Esophagus muscularis mucosa (tissue), 4 donors: ENCODE measurements at regions not wholly inside any gene's neighbourhood (a gene's known extent, or its start where the extent isn't known, plus 50 kb on each side); places are given as distances from the start of the nearest gene placed in this dataset.

ENCODE experiments used
- DNase-seq: peaks from one replicate; pipeline ENCODE4 v3.0.0-alpha.2; 2017; ENCODE audit errors: extremely low spot score
- H3K27ac ChIP-seq, 4 donors: fragments of 200-600 bp; sonication (generic); replicated peaks in 1 of 4; 1 replicate in 3 of 4; 2 replicates in 1 of 4; pipeline ENCODE4 v1.5.1; 2016 to 2019; ENCODE audit warnings: mild to moderate bottlenecking in 1 of 4
- H3K27me3 ChIP-seq, 4 donors: fragments of 200-600 bp; sonication (generic); one replicate each; pipeline versions ENCODE4 v1.5.1 to v1.6.0; 2016 to 2019
- H3K36me3 ChIP-seq, 4 donors: fragments of 200-600 bp; sonication (generic); one replicate each; pipeline ENCODE4 v1.5.1; 2016 to 2019
- H3K4me1 ChIP-seq, 4 donors: fragments of 200-600 bp; sonication (generic); one replicate each; pipeline ENCODE4 v1.5.1; 2016 to 2019
- H3K4me3 ChIP-seq, 4 donors: fragments of 200-600 bp; sonication (generic); 1 replicate in 2 of 4; 2 replicates in 2 of 4; pipeline ENCODE4 v1.5.1; 2016 to 2019; ENCODE audit warnings: mild to moderate bottlenecking in 4 of 4, moderate library complexity in 1 of 4
- H3K9me3 ChIP-seq, 4 donors: fragments of 200-600 bp; sonication (generic); 1 replicate in 3 of 4; 2 replicates in 1 of 4; pipeline ENCODE4 v1.5.1; 2016 to 2019
- EP300 ChIP-seq: sonication (generic); formaldehyde crosslinking; IDR thresholded peaks from one replicate; pipeline ENCODE4 v1.6.1; 2017; ENCODE audit warnings: antibody characterized with exemption
- POLR2A ChIP-seq: fragments of 450-650 bp; IDR thresholded peaks from one replicate; pipeline ENCODE4 v1.6.1; 2017; ENCODE audit warnings: antibody characterized with exemption, moderate library complexity, mild to moderate bottlenecking, low read depth
- POLR2AphosphoS5 ChIP-seq, 2 donors: sonication (generic); formaldehyde crosslinking; IDR thresholded peaks; one replicate each; pipeline ENCODE4 v1.6.1; 2017; ENCODE audit warnings: antibody characterized with exemption in 2 of 2
- WGBS: methylation state at CpG from one replicate; pipeline ENCODE4 v1.1.5; 2018; 5-methylcytosine and 5-hydroxymethylcytosine counted together
- intact Hi-C: fragments of 100-400 bp; cut with DNase I; formaldehyde crosslinking; loops from one replicate; pipeline ENCODE4 v1.15.1; 2023
- TF ChIP-seq, protein P1 (sequence below), 3 experiments: fragments of 200-600 bp in 2 of 3; fragments of 450-650 bp in 1 of 3; sonication (generic) in 2 of 3; IDR thresholded peaks; one replicate each; pipeline ENCODE4 v1.5.1; 2017 to 2019; ENCODE audit warnings: antibody characterized with exemption in 3 of 3, mild to moderate bottlenecking in 2 of 3, moderate library complexity in 1 of 3

DNA sequence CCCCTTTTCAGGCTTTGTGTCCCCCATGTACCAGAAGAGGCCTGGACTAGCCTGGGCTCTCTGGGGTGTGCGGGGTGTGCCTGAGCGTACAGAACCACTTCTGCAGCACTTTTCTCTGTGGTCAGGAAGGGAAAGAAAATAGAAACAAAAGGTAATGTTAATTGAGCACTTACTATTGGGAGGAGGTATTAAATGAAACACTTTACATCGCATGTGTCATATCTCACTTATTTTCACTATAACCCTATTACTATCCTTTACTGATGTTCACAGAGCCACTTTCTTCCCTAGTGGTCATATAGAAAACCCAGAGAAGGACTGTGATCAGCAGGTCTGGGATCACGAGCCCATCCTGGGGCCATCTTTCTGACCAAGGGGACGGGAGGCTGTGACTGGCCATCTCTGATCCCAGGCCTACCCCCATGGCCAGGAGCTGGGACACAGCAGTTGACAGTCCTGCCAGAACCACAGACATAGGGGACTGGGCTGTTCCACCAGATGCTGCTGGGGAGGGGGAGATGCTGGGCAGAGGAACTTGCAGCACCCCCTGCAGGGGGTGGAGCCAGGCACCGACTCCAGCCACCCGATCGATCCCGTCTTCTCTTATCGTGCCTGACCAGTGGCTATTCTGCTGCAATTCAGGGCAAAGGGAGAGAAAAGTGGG is 107.6 kb downstream of the VEGFA start:
- TF ChIP-seq, protein P1, sequence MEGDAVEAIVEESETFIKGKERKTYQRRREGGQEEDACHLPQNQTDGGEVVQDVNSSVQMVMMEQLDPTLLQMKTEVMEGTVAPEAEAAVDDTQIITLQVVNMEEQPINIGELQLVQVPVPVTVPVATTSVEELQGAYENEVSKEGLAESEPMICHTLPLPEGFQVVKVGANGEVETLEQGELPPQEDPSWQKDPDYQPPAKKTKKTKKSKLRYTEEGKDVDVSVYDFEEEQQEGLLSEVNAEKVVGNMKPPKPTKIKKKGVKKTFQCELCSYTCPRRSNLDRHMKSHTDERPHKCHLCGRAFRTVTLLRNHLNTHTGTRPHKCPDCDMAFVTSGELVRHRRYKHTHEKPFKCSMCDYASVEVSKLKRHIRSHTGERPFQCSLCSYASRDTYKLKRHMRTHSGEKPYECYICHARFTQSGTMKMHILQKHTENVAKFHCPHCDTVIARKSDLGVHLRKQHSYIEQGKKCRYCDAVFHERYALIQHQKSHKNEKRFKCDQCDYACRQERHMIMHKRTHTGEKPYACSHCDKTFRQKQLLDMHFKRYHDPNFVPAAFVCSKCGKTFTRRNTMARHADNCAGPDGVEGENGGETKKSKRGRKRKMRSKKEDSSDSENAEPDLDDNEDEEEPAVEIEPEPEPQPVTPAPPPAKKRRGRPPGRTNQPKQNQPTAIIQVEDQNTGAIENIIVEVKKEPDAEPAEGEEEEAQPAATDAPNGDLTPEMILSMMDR (IDR thresholded peaks at IDR 0.05) = no peak
- no peak for TF ChIP-seq EP300
- TF ChIP-seq POLR2A = no peak
- no peak for TF ChIP-seq POLR2AphosphoS5 (IDR thresholded peaks at IDR 0.05)
- Histone ChIP-seq H3K27ac (no peak overlapping the region), H3K27me3 (no peaks in the 10 kb centered on the region), H3K36me3 (no peaks in the 10 kb centered on the region), H3K9me3 (no peaks in the 10 kb centered on the region), H3K4me1 (no peaks in the 10 kb centered on the region), H3K4me3 (no peak overlapping the region)
- 92% methylated on average over 10 of the region's 10 CpGs for WGBS
- no peak for DNase-seq
- intact Hi-C loops = no loop called here

DNA sequence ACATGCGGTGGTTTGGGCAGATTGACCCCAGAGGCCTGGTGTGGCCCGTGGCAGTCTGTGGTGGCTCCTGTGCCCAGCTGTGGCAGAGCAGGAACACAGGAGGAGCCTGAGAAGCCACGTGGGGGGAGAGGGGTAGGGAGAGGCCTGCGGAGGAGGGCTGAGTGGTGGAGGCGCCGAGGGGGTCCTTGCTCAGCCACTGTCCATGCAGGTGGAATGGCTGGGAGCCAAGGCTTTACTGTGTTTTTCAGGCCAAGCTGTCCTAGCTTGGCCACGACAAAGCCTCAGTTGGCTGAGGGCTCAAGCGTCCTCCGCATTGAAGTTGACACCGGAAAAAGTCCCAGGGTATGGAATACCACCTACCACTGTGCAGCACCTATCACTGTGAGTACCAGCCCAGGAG is 107.0 kb downstream of the VEGFA start:
- H3K27ac ChIP-seq = no peak overlapping the region
- H3K4me1 ChIP-seq = no peaks in the 10 kb centered on the region
- TF ChIP-seq POLR2A = no peak
- no peak for TF ChIP-seq EP300
- TF ChIP-seq, protein P1 (IDR thresholded peaks at IDR 0.05) = no peak
- TF ChIP-seq POLR2AphosphoS5 (IDR thresholded peaks at IDR 0.05) = no peak
- no peaks in the 10 kb centered on the region for H3K36me3 ChIP-seq
- intact Hi-C loops = no loop called here
- H3K4me3 ChIP-seq = no peak overlapping the region
- H3K27me3 ChIP-seq = no peaks in the 10 kb centered on the region
- no peak for DNase-seq
- H3K9me3 ChIP-seq = no peaks in the 10 kb centered on the region
- 97% methylated on average over 4 of the region's 10 CpGs for WGBS

DNA sequence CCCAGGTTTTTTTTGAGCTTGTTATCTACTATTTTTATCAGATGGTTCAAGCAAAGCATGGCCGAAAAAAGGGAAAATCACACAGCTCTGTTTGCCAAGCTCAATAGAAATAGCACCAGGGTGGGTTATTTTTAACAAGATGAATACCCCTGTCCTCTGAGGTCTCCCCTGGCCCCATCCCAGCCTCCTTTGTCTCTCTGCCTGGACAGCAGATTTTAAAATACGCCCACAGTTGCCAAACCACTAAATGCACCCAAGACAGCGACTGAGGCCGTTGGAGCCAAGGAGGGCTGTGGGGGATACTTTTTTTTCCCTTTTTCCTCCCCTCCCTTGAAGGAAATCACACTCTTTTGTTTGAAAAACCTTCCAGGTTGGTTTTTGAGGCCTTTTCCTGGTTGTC is 106.6 kb downstream of the VEGFA start:
- Histone ChIP-seq H3K27ac (no peak overlapping the region), H3K4me1 (no peaks in the 10 kb centered on the region), H3K27me3 (no peaks in the 10 kb centered on the region), H3K4me3 (no peak overlapping the region), H3K36me3 (no peaks in the 10 kb centered on the region), H3K9me3 (no peaks in the 10 kb centered on the region)
- intact Hi-C loops = no loop called here
- no peak for TF ChIP-seq EP300
- no peak for TF ChIP-seq POLR2AphosphoS5 (IDR thresholded peaks at IDR 0.05)
- no peak for TF ChIP-seq POLR2A
- TF ChIP-seq, protein P1 (IDR thresholded peaks at IDR 0.05) = no peak
- WGBS = 64% methylated on average over 4 of the region's 4 CpGs
- DNase-seq = no peak

DNA sequence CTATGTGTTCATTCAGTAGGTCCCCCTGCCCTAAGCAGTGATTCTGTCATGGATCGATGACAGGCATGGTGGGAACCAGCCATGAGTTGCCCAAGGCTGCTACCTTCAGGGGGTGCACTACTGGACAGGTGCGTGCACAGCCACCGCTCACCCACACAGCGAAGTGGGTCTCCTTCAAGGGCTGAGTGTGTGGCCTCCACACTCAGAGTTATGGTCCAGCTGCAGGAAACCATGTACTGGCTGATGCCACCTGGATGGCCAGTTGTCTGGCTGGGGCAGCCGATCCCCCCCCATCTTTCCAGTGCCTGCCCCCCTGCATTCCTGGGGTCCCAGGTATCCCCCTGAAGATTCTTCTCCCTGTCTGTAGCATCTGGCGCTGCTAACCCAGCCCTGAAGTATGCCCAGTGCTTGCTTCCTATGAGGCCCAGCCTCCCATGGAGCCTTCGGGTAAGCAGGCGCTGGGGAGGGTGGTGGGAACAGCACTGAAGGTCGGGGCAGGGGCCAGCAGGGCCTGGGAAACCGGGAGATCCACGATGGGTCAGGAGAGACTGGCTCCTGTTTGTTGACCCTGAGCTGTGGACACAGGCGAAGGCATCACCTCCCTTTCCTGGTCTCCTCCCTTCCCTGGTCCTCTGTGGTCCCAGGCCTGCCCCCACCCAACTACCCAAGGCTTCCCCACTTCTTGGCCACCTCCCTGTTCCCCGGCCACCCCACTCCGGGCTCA is 106.0 kb downstream of the VEGFA start:
- Histone ChIP-seq H3K36me3 (no peaks in the 10 kb centered on the region), H3K27me3 (no peaks in the 10 kb centered on the region), H3K27ac (no peak overlapping the region), H3K4me3 (no peak overlapping the region), H3K4me1 (no peaks in the 10 kb centered on the region), H3K9me3 (no peaks in the 10 kb centered on the region)
- DNase-seq = no peak
- intact Hi-C loops = no loop called here
- WGBS = 80% methylated on average over 14 of the region's 14 CpGs
- TF ChIP-seq EP300 (no peak), POLR2A (no peak), POLR2AphosphoS5 (IDR thresholded peaks at IDR 0.05) (no peak)
- TF ChIP-seq, protein P1 (IDR thresholded peaks at IDR 0.05) = no peak
